Bone marrow (tissue), 2 donors: ENCODE measurements at regions not wholly inside any gene's neighbourhood (a gene's known extent, or its start where the extent isn't known, plus 50 kb on each side); places are given as distances from the start of the nearest gene placed in this dataset.

Experiments
- DNase-seq, 2 donors: peaks; one replicate each; lab custom pipeline; 2025; lab: John Stamatoyannopoulos, UW

DNA sequence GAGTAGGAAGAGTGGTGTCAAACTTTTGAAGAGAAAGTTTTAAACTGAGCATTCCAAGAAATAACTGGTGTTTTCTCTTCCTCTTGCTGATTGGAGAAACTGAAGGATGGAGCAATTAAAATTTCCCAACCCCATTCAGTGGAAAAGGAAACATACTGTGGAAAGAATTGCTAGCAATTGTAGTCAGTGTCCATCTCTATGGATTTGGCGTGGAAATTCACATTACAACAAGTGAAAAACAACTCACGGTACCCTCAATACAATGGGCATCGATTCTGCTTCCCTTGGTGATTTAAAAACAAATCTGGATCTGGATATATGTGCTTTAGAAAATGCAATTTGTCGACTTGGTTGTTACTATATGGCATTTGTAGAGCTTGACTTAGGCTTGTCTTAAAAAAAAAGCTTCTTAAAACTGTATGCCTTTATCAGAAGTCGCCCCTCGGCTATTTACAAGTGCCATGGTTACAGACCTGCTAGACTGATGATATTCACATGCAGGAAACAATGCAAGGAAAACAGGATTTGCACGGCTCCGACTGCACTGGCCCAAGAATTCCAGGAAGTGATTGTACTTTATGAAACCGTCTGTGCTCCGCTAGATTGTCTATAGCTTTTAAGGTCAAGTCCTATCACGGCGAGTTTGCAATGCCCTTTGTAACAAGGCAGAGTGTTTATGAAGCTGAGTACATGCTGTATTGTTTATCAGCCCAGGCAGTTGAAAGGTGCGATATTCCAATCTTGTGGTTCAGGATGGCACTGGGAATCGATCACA is 131.7 kb upstream of the PHACTR1 start:
- no peak for DNase-seq

DNA sequence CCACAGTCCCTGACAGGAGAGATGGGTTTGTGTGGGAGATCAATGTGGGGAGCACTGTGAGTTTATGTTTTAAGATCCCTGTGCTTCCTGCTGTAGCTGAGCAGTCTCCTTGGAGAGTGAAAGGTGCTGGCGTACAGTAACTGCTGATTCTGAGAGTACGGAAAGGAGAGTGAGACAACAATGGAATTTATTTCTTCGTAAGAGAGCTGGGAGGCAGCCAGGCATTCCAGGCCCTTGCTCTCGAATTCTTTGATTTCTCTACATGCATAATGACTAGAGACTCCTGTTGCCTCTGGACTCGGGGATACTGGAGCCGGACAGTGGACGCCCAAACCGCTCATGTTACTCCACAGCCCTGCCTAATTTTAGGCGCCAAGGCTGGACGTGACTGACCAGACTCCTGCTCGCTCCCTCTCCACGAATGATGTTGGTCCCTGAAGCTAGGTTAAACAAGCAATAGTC is 131.0 kb upstream of the PHACTR1 start:
- no peak for DNase-seq

DNA sequence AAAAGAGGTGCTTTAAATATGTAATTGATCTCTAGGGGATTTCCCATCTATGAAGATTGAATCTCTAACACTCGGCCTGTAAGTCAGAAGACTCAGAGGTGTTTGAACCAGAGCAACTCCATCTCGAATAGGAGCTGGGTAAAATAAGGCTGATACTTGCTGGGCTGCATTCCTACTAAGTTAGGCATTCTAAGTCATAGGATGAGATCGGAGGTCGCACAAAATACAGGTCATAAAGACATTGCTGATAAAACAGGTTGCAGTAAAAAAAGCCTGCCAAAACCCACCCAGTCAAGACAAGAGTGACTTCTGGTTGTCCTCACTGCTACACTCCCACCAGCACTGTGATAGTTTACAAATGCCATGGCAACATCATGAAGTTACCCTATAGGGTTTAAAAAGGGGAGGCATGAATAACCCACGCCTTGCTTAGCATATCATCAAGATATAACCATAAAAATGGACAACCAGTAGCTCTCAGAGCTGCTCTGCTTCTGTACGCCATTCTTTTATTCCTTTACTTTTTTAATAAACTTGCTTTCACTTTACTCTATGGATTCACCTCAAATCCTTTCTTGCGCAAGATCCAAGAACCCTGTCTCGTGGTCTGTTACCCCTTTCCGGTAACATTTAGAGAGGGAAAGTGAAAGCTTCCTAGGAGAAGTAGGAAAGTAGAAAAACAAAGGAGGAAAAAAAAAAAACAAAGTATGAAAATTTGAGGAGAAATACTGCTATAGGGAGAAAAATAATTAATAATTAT is 129.7 kb upstream of the PHACTR1 start:
- peak in 1 of 2 donors; percentile 78 for DNase-seq

DNA sequence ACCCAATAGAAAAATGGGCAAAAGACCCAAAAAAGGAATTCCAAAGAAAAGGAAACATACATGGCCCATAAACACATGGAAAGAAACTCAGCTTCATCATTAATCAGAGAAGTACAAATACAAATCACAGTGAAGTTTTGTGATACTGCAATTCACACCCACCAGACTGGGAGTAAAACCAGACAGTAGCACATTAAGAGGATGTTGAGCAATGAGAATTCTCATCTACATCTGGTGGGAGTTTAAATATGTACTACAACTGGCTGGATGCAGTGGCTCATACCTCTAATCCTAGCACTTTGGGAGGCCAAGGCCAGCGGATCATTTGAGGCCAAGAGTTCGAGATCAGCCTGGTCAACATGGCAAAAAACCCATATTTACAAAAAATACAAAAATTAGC is 125.7 kb upstream of the PHACTR1 start:
- no peak for DNase-seq

DNA sequence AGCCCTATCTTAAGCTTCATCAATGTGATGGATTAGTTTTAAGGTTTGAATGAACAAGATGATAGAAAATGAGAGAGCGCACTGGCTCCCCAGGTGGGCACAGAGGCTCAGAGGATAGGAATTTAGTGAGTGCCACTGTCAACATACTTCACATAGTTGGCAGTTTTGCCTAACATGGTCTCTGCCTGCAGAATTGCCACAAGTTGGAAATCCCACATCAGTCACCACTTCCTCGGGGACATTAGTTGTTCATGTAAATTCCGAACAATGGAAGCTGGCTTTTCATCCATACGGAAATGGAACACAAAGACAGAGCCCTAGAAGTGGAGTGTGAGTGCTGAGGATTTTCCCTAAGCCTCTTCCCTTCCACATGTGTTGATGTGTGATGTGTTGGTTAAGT is 123.9 kb upstream of the PHACTR1 start:
- no peak for DNase-seq

DNA sequence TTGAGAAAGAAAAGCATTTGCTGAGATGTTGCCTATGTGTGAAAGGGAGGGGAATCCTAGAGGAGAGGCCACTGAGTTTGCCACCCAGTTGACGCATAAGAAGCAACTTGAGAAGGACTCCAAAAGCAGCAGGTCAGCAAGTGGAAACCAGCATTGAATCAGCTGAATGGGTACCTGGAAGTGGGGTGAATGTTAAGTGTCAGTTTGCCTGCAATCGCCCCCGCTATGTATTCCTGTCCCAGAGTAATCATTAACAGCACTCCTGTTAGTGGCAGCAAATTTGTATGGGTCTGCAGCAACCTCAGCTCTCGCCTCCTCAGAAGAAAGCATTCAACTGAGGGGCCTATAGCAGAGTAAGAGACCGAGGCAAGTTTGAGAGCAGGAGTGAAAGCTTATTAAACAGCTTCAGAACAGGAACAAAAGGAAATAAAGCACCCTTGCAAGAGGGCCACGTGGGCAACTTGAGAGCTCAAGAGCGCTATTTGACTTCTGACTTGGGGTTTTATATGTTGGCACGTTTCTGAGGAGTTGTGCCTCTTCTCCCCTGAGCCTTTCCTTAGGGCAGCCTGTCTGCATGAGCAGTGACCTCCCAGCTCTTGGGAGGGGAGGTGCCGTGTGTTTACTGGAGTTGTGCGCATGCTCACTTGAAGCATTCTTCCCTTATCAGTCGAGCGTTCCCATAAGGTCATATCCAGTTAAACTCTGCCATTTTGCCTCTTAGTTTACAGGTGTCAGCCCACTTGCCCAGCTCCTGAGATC is 122.6 kb upstream of the PHACTR1 start:
- no peak for DNase-seq

DNA sequence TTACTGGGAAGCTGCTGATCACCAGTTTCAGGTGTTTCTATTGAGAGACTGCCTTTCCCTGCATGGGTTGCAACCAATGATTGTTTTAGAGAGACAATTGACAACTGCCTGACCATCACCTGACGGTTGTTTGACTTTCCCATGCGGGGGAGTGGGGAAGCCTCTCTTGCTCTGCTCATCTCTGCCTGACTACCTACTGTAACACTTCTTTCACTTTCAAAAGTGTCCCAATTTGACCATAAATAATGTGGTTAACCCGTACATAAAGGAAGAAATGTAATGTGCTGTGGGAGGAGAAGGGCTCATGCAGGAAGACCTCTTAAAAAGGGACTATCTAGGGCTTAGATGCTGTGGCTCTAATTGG is 122.1 kb upstream of the PHACTR1 start:
- no peak for DNase-seq

DNA sequence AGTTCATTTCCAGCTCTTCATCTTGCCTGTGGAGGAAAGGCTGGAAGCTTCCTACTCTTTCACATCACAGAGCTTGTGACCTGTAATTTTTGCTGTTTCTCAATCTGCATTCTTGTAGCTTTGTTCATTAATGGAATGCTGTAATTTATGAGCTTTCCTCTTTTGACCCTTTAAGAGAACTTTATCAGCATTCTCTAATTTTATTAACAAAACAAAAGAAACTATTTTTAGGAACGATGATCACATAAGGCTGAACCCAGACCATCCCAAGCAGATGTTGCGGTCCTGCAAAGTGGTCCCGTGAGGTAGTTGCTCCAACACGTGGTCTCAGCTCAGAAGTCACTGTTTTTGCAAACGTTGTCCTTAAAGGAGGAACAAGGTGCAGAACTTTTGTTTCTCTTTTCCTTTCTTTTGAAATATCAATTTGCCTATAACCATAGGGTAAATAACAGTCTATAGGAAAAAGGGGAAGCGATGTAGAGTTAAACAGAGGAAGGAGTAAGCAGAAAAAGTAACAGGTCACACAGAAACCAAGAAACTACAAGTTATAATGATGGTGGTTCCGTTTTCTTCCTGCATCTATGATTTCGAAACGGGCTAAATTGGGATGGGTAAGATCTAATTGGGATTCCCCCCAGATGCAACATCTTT is 121.3 kb upstream of the PHACTR1 start:
- DNase-seq = peak in 1 of 2 donors; percentile 56

DNA sequence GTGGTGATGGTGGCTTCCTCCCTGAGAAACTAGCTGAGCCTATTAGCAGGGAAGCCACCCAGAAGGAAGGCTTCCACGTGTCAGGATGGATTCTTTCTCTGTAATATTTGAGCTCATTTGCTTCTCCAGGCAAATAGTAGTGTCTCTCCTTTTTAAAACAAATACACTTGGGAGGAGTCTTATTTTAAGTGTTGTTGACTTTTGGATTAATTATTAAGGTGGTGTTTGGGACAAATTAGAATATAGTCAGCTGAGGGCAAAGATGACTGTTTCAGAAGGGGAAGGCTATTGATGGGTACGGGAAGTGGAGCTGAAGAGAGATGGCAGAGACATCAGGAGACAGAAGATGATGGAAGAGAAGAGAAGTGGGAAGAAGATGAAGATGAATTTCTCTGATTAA is 119.8 kb upstream of the PHACTR1 start:
- no peak for DNase-seq

DNA sequence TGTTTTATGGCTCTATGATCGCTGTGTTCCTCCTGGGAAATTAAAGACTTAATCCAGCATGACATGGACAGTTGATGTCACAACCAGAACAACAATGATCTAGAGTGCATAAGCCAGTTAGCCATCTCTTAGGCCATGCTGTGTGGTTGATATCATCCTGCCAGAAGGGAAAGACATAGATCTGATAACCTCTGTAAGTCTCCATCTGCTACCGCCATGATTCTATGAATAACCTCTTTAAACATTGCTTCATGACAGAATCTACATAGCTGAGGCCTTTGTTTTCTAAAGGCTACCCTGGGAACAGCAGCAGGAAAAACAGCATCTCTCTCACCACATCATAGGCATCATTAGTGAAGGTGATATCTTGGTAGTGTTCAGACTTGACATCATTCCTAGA is 117.6 kb upstream of the PHACTR1 start:
- DNase-seq = no peak

DNA sequence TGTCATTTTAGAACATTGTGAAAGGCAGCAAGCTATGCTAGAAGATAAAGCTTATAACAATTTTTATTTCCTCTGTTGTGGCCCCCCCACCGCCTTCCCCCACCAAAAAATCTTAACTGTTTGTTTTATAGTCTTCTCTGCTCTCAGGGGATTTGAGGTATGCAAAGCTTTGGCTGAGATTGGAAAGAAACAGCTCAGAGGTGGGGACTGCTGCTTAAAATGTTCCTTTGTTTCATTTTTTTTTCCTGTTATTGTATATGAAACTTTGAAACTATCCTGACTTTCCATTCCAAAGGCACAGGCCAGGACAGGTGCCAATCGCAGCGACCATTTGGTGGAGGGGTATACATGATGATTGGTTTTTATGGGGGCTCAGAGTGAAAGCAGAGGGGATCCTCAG is 114.7 kb upstream of the PHACTR1 start:
- no peak for DNase-seq

DNA sequence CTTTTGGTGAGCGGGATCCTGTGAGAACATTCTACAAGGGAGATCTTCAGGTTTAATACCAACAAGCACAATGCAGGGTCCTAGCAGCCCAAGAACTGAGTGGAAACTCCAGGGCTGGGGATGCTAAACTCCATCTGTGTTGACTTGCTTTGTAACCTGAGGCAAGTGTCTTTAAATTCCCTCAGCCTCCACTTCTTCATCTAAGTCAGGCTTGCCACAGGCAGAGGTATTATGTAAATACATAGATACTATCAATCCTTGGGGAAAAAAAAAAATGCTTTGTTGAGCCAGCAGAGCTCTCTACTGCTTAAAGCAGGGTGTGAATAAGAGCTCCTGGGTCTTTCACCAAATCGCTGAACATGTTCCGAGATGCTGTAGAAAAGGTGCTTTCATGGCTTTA is 114.2 kb upstream of the PHACTR1 start:
- no peak for DNase-seq

DNA sequence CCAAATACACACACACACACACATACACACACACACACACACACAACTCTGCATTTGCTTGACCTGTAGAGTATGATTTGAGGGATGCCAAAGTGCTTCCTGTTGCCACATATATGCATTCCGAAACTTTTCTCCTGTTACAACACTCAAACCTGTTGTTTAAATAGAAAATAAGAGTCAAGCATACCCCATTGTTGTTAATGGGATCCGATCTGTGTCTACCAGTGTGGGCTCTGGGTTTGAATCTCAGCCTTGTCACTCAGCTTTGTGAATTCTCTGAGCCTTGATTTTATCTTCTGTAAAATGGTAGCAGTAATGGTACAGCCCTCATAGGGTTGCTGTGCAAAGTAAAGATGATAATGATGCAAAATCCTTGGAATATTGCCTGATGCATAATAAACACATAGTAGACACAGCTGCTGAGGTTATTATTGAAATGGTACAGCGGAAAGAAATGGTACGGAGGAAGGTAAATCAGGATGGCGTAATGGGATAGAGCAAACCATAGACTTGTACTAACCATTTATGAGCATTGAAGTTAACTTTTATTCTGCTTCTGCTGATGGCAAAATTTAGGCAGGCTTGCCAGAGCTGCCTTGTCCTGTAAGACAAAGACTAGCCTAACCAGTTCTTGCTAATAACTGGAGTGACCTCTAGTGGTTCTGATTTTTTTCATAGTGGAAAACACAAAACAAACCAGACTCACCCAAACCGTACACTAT is 113.5 kb upstream of the PHACTR1 start:
- no peak for DNase-seq

DNA sequence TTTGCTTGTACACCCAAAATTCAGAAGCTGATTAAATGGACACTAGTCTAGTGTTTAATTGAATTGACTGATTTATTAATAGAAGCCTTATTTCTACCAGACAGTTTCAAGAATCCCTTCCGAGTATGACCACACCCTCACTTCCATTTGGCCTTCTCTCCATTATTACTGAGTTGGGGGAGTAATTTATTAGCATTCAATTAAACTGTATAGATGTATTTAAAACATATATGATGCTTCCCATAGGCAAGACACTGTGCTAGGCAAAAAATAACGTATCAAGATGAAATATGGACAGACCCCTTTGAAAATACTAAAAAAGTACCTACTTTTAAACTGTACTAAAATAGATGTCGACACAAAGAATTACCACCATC is 112.9 kb upstream of the PHACTR1 start:
- DNase-seq = no peak

DNA sequence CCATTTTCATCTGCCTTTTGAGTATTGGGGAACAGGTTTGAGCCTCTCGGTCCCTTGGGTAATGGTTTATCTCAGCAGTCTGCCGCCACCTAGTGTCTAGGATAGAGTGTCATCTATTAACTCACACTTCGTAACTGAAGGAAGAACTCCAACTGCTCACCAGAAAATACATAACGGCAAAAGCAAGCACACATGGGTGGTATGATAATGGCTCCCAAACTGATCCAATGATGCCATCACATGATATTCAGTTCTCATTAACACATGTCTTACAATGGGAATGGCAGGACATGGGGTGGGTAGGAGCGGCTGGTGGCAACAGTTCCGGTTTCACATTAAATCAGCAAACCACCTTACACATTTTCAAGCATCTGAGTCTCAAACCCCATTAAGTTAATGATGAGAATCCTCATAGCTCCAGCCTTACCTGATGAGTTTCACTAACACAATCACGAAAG is 110.7 kb upstream of the PHACTR1 start:
- DNase-seq = peak in 1 of 2 donors; percentile 55

DNA sequence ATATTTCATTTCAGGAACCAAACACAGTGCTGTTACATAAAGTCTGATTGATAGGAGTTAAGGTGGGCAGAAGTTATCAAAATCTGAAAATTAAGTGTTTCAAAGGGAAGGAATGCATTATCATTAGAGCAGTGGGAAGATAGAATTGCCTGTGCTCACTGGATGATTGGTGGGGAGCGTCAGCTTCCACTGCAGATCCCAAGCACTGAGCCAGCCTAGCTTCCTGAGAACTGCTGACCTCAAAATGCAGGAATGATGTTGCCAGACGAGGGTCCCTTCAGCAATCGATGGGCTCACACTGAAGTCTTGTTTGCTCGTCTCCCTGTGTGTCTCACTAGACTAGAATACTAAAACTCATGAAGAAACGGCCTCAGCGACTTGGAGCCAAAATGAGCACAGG is 110.0 kb upstream of the PHACTR1 start:
- no peak for DNase-seq

DNA sequence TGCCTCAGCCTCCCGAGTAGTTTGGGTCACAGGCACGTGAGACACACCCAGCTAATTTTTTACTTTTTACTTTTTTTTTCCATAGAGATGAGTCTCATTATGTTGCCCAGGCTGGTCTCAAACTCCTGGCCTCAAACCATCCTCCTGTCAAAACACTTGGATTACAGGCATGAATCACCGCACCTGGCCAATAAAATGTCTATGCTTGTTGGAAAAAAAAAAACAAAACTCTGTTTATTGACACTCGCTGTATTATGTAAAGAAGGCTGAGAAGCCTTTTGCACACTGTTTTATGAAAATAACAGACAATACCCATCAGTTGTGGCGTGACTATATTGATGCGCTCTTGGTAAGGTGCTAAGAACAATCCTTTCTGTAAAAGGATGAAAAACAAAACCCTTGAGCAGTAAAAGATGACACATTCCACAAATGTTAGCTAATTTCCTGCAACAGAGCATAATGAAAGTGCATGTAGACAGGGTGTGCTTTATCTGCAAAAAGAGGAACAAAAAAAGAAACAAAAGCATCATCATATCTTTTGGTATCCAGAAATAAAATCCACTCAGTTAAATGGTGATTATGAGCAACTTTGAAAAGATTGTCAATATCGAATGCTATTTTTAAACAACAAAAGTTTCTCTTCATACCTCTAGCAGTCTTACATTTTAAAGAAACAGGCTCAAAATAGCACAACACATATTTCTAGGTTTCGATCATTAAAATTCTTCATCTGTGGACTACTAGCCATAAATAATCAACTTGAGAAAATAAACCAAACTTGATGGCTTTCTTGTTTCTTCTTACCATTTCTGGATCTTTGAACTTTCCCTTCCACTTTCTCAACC is 108.3 kb upstream of the PHACTR1 start:
- peak in 1 of 2 donors; percentile 48 for DNase-seq

DNA sequence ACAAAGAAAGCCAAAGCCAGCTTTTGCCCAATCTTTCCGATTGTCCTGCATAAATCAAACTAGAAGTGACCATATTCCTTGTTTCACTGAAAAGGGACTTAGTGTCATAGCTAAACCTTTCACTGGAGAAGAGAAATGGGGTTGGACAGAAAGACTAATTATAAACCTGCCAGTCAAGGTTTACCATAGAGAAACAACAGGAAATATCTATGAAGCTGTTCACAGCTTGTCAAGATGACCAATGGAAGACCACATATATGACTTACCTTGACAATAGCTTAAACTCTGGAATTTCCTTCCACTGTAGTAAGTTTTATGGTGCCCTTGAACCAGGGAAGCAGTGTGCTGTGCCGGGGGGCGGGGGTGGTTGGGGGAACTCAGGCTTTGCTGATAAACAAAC is 107.7 kb upstream of the PHACTR1 start:
- no peak for DNase-seq

DNA sequence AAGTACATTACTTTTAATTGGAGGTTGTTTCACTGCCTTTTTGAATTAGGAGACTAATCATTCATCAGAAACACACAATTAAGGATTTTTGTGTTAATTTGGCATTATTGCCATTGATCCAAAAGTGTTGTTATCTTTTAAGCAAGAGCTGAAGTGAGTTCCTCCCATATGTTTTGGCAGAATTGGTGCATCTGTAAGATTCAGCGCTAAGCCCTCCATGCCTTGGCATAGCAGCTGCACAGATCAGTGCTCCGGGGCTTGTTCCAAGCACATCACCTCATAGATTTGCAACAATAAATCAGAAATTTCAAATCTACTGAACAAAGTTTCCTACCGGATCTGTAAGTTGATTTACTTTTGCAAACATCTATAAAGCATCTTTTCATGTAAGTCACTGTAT is 106.8 kb upstream of the PHACTR1 start:
- DNase-seq = no peak

DNA sequence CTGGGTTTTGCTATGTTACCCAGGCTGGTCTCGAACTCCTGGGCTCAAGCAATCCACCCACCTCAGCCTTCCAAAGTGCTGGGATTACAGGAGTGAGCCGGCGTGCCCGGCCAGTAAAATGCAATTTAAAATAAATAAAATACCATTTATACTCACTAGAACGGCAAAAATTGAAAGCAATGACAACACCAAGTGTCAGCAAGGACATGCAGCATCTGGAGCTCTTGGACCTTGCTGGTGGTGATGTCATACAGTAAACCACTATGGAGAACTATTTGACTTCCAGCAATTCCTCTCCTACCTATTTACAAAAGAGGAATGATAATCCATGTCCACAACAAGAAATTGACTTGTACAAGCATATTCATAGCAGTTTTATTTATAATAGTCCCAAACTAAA is 105.7 kb upstream of the PHACTR1 start:
- no peak for DNase-seq

DNA sequence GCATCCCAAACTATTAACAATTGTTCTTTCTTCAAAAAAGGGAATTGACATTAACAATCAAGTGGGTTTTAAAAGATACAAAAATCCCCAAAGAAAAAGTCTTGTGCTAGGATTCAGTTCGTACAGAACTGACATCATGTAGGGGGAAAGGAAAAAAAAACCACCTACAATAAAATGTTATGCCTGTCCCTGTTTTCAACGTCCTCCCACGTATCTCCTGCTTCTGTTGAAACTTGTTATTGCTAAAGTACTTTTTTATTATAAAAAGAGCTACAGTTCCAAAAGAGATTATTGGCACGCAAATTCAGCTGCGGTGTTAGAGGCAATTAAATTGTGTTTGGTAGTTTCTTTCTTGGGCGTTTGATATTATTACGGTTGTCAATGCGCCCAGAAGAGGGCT is 102.8 kb upstream of the PHACTR1 start:
- DNase-seq = no peak
